IMR-90 (cell line): ENCODE measurements at regions not wholly inside any gene's neighbourhood (a gene's known extent, or its start where the extent isn't known, plus 50 kb on each side); places are given as distances from the start of the nearest gene placed in this dataset.

Experiments
- ATAC-seq: fragments of 200-7000 bp; cut with Tn5 transposase; 2 replicates; pipeline ENCODE4 v1.9.1; 2020; ENCODE audit warnings: low read depth, mild to moderate bottlenecking, moderate library complexity
- BruUV-seq: library from RNA; stranded (reverse); fragments of 400-500 nt; replicated peaks from 2 replicates; lab custom pipeline; 2021; lab: Mats Ljungman, UMichigan
- CTCF ChIA-PET: fragments of 300-600 bp; formaldehyde crosslinking; extraction: SDS; loops from one replicate; lab custom pipeline; 2021; ENCODE audit warnings: antibody characterized with exemption; lab: Yijun Ruan, JAX
- POLR2A ChIA-PET: fragments of 300-600 bp; sonication (Branson Sonifier 250); formaldehyde crosslinking; loops from one replicate; lab custom pipeline; 2022; ENCODE audit warnings: antibody characterized with exemption; ENCODE audit not compliant: unreplicated experiment; lab: Charles Lee
- DNase-seq: peaks from one replicate; pipeline ENCODE4 v3.0.0; 2013
- H2AFZ ChIP-seq: replicated peaks from 2 replicates; pipeline ENCODE3; 2013; ENCODE audit warnings: low read length, mild to moderate bottlenecking; ENCODE audit not compliant: poor library complexity
- H2AK5ac ChIP-seq: 2 replicates; pipeline ENCODE4 v1.6.1; 2013; ENCODE audit warnings: low read depth, low read length, inconsistent platforms
- H2AK9ac ChIP-seq: replicated peaks from 2 replicates; pipeline ENCODE3; 2013; ENCODE audit warnings: mild to moderate bottlenecking, low read depth, low read length, moderate library complexity; ENCODE audit not compliant: poor library complexity
- H2BK120ac ChIP-seq: 2 replicates; pipeline ENCODE4 v1.6.1; 2013; ENCODE audit warnings: low read depth, low read length, inconsistent platforms
- H2BK15ac ChIP-seq: 3 replicates; pipeline ENCODE4 v1.6.1; 2013; ENCODE audit warnings: low read depth, low read length, inconsistent platforms
- H2BK20ac ChIP-seq: 2 replicates; pipeline ENCODE4 v1.6.1; 2013; ENCODE audit warnings: low read depth, mild to moderate bottlenecking, inconsistent platforms, low read length, moderate library complexity
- H2BK5ac ChIP-seq: 2 replicates; pipeline ENCODE4 v1.6.1; 2013; ENCODE audit warnings: mild to moderate bottlenecking, low read depth, low read length, inconsistent platforms; ENCODE audit not compliant: poor library complexity, severe bottlenecking
- H3K14ac ChIP-seq: replicated peaks from 2 replicates; pipeline ENCODE4 v1.6.1; 2013; ENCODE audit warnings: low read depth, low read length, inconsistent platforms
- H3K18ac ChIP-seq: 2 replicates; pipeline ENCODE4 v1.6.1; 2013; ENCODE audit warnings: low read depth, low read length, control low read depth
- H3K23ac ChIP-seq: 2 replicates; pipeline ENCODE4 v1.6.1; 2013; ENCODE audit warnings: low read depth, low read length, inconsistent platforms
- H3K27ac ChIP-seq: 2 replicates; pipeline ENCODE4 v1.5.1; 2013; ENCODE audit warnings: mild to moderate bottlenecking, control low read depth, low read length; ENCODE audit not compliant: insufficient read depth
- H3K27me3 ChIP-seq: 2 replicates; pipeline ENCODE4 v1.6.1; 2013; ENCODE audit warnings: low read length; ENCODE audit not compliant: control insufficient read depth, insufficient read depth
- H3K36me3 ChIP-seq: 2 replicates; pipeline ENCODE4 v1.6.1; 2013; ENCODE audit warnings: low read length, mixed read lengths; ENCODE audit not compliant: control insufficient read depth, insufficient read depth
- H3K4ac ChIP-seq: 2 replicates; pipeline ENCODE4 v1.6.1; 2013; ENCODE audit warnings: low read depth, low read length, inconsistent platforms
- H3K4me1 ChIP-seq: 2 replicates; pipeline ENCODE4 v1.6.1; 2013; ENCODE audit warnings: low read length, mixed read lengths; ENCODE audit not compliant: control insufficient read depth, insufficient read depth
- H3K4me2 ChIP-seq: 2 replicates; pipeline ENCODE4 v1.6.1; 2013; ENCODE audit warnings: low read depth, mild to moderate bottlenecking, control low read depth, low read length, moderate library complexity
- H3K4me3 ChIP-seq: 2 replicates; pipeline ENCODE4 v1.5.1; 2013; ENCODE audit warnings: low read depth, mild to moderate bottlenecking, control low read depth, low read length, moderate library complexity; ENCODE audit not compliant: insufficient read depth
- H3K56ac ChIP-seq: 2 replicates; pipeline ENCODE4 v1.6.1; 2013; ENCODE audit warnings: low read length, inconsistent platforms; ENCODE audit not compliant: insufficient read depth; ENCODE audit errors: extremely low read depth
- H3K79me1 ChIP-seq, 2 experiments: 2 replicates each; pipeline ENCODE4 v1.6.1; 2013; ENCODE audit warnings: low read length in 2 of 2, inconsistent platforms in 1 of 2, low read depth in 1 of 2
- H3K9ac ChIP-seq: 2 replicates; pipeline ENCODE4 v1.6.1; 2013; ENCODE audit warnings: low read depth, low read length, control low read depth
- H3K9me1 ChIP-seq: 2 replicates; pipeline ENCODE4 v1.6.1; 2013; ENCODE audit warnings: low read length, inconsistent platforms; ENCODE audit not compliant: insufficient read depth
- H3K9me3 ChIP-seq: 2 replicates; pipeline ENCODE4 v1.6.1; 2013; ENCODE audit warnings: low read length; ENCODE audit not compliant: control insufficient read depth, insufficient read depth
- H4K20me1 ChIP-seq: 2 replicates; pipeline ENCODE4 v1.6.1; 2013; ENCODE audit warnings: low read length, inconsistent platforms; ENCODE audit not compliant: insufficient read depth
- H4K5ac ChIP-seq: 2 replicates; pipeline ENCODE4 v1.6.1; 2013; ENCODE audit warnings: mild to moderate bottlenecking, low read depth, low read length, control low read depth
- H4K8ac ChIP-seq, 2 experiments: 2 replicates each; pipeline ENCODE4 v1.6.1; 2013; ENCODE audit warnings: low read depth in 2 of 2, low read length in 2 of 2, control low read depth in 1 of 2, inconsistent platforms in 1 of 2
- H4K91ac ChIP-seq: 2 replicates; pipeline ENCODE4 v1.6.1; 2013; ENCODE audit warnings: low read depth, low read length, inconsistent platforms; ENCODE audit not compliant: insufficient read depth
- BHLHE40 ChIP-seq: fragments of 150-350 bp; IDR thresholded peaks from 2 replicates; pipeline ENCODE4 v1.6.1; 2016; ENCODE audit warnings: mild to moderate bottlenecking, low read depth, low read length
- CEBPB ChIP-seq: IDR thresholded peaks from 2 replicates; pipeline ENCODE4 v1.6.1; 2012; ENCODE audit warnings: low read depth, low read length, improper control_type of control experiment
- CHD1 ChIP-seq: IDR thresholded peaks from 2 replicates; pipeline ENCODE4 v1.6.1; 2012; ENCODE audit warnings: low read depth, low read length, improper control_type of control experiment
- FOS ChIP-seq: fragments of 150-350 bp; IDR thresholded peaks from 2 replicates; pipeline ENCODE4 v1.6.1; 2016; ENCODE audit warnings: low read depth, low read length
- MAFK ChIP-seq: IDR thresholded peaks from 2 replicates; pipeline ENCODE4 v1.6.1; 2012; ENCODE audit warnings: low read depth, low read length, improper control_type of control experiment
- MAZ ChIP-seq: IDR thresholded peaks from 2 replicates; pipeline ENCODE4 v1.6.1; 2012; ENCODE audit warnings: low read depth, mild to moderate bottlenecking, low read length, improper control_type of control experiment, moderate library complexity, borderline replicate concordance
- MXI1 ChIP-seq: IDR thresholded peaks from 2 replicates; pipeline ENCODE4 v1.6.1; 2012; ENCODE audit warnings: low read depth, mild to moderate bottlenecking, low read length, moderate library complexity, borderline replicate concordance
- NFE2L2 ChIP-seq: fragments of 150-350 bp; IDR thresholded peaks from 2 replicates; pipeline ENCODE4 v1.6.1; 2016; ENCODE audit warnings: low read depth, mild to moderate bottlenecking, low read length
- POLR2A ChIP-seq: IDR thresholded peaks from 2 replicates; pipeline ENCODE4 v1.6.1; 2012; ENCODE audit warnings: mild to moderate bottlenecking, low read depth, low read length
- RAD21 ChIP-seq: IDR thresholded peaks from 2 replicates; pipeline ENCODE4 v1.6.1; 2012; ENCODE audit warnings: low read length, improper control_type of control experiment
- RCOR1 ChIP-seq: IDR thresholded peaks from 2 replicates; pipeline ENCODE4 v1.6.1; 2012; ENCODE audit warnings: mild to moderate bottlenecking, low read length, improper control_type of control experiment; ENCODE audit not compliant: insufficient replicate concordance
- RFX5 ChIP-seq: IDR thresholded peaks from 2 replicates; pipeline ENCODE4 v1.8.0; 2012; ENCODE audit warnings: low read depth, mild to moderate bottlenecking, low read length, moderate library complexity
- SMC3 ChIP-seq: fragments of 150-350 bp; IDR thresholded peaks from 2 replicates; pipeline ENCODE4 v1.6.1; 2016; ENCODE audit warnings: low read depth, mild to moderate bottlenecking, antibody characterized with exemption, low read length, moderate library complexity
- WGBS, 2 experiments: methylation state at CpG; one replicate each; pipeline versions ENCODE4 v1.1.5 to v1.1.7; 2013; ENCODE audit warnings: missing lambda C conversion rate in 2 of 2; ENCODE audit not compliant: insufficient read length in 1 of 2; ENCODE audit errors: extremely low coverage in 2 of 2; 5-methylcytosine and 5-hydroxymethylcytosine counted together
- dilution Hi-C: fragments of 300-500 bp; cut with HindIII; formaldehyde crosslinking; loops from one replicate; pipeline ENCODE4 v1.14.3; 2018; ENCODE audit warnings: low sequenced_read_pairs; ENCODE audit not compliant: unreplicated experiment
- in situ Hi-C: fragments of 300-500 bp; cut with MboI; formaldehyde crosslinking; loops from 3 replicates; pipeline ENCODE4 v1.14.3; 2019; ENCODE audit warnings: low sequenced_read_pairs, inconsistent platforms, mixed read lengths
- intact Hi-C: fragments of 100-400 bp; cut with micrococcal nuclease; formaldehyde crosslinking; loops from 2 replicates; pipeline ENCODE4 v1.10.0; 2022
- TF ChIP-seq, protein P1 (sequence below): fragments of 150-350 bp; IDR thresholded peaks from 2 replicates; pipeline ENCODE4 v1.6.1; 2017; ENCODE audit warnings: mild to moderate bottlenecking, antibody characterized with exemption, low read length, low read depth
- TF ChIP-seq, protein P2 (sequence below): fragments of 150-350 bp; IDR thresholded peaks from 2 replicates; pipeline ENCODE4 v1.6.1; 2016; ENCODE audit warnings: low read depth, mild to moderate bottlenecking, low read length, moderate library complexity, borderline replicate concordance
- TF ChIP-seq, protein P3 (sequence below): conservative IDR thresholded peaks from 2 replicates; pipeline ENCODE4 v1.5.1; 2012; ENCODE audit warnings: mild to moderate bottlenecking, low read depth, low read length, improper control_type of control experiment

DNA sequence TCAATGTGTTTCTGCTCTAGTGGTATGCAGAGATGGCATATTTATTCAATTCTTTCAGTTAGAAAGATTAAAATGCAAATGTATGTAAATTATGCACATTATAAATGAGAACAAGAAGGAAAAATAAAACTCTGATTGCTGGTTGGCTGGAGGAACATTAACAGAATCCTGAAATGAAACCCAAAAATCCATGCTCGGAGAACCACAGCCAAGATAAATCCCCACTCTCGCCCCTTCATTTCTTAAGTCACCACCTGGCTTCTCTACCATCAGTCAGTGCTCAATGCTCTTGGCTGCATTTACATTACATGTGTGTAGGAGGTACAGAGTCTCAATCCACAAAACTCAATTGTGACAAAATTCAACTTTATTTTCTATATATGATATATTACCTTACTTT, 184.9 kb downstream of the TRIM36 start:
- Histone ChIP-seq H2AK5ac (no peak overlapping the region), H2BK5ac (no peak overlapping the region), H3K79me1 (no peaks in the 10 kb centered on the region), H3K9ac (no peak overlapping the region), H3K23ac (no peak overlapping the region), H4K5ac (no peak overlapping the region), H3K36me3 (no peaks in the 10 kb centered on the region), H3K9me1 (no peaks in the 10 kb centered on the region), H3K56ac (no peak overlapping the region), H2BK20ac (no peak overlapping the region), H2BK120ac (no peak overlapping the region), H3K4me3 (no peak overlapping the region), H2AFZ (no peak overlapping the region), H3K18ac (no peak overlapping the region), H3K9me3 (peaks cover 7% of the 10 kb centered on the region), H3K4me2 (no peak overlapping the region), H2BK15ac (no peak overlapping the region), H4K20me1 (no peaks in the 10 kb centered on the region), H3K27ac (no peak overlapping the region), H3K4me1 (no peaks in the 10 kb centered on the region), H4K8ac (no peak overlapping the region), H2AK9ac (no peak overlapping the region), H4K91ac (no peak overlapping the region), H3K27me3 (no peaks in the 10 kb centered on the region), H3K4ac (no peak overlapping the region), H3K14ac (no peak overlapping the region)
- in situ Hi-C loops (no loop called here), dilution Hi-C loops (no loop called here), intact Hi-C loops (no loop called here)
- POLR2A ChIA-PET: no interaction called here
- WGBS, 2 experiments: no CpG with 5 or more reads among the region's 2 CpGs
- no peak for DNase-seq
- CTCF ChIA-PET: no interaction called here
- no peak for ATAC-seq
- TF ChIP-seq, protein P1, sequence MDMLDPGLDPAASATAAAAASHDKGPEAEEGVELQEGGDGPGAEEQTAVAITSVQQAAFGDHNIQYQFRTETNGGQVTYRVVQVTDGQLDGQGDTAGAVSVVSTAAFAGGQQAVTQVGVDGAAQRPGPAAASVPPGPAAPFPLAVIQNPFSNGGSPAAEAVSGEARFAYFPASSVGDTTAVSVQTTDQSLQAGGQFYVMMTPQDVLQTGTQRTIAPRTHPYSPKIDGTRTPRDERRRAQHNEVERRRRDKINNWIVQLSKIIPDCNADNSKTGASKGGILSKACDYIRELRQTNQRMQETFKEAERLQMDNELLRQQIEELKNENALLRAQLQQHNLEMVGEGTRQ: no peak
- TF ChIP-seq CEBPB (no peak), POLR2A (no peak), MAZ (no peak), SMC3 (no peak), RCOR1 (no peak), BHLHE40 (no peak), CHD1 (no peak), NFE2L2 (no peak), MAFK (no peak), RFX5 (no peak), RAD21 (no peak), FOS (no peak), MXI1 (no peak)
- TF ChIP-seq, protein P2, sequence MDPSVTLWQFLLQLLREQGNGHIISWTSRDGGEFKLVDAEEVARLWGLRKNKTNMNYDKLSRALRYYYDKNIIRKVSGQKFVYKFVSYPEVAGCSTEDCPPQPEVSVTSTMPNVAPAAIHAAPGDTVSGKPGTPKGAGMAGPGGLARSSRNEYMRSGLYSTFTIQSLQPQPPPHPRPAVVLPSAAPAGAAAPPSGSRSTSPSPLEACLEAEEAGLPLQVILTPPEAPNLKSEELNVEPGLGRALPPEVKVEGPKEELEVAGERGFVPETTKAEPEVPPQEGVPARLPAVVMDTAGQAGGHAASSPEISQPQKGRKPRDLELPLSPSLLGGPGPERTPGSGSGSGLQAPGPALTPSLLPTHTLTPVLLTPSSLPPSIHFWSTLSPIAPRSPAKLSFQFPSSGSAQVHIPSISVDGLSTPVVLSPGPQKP: no peak
- TF ChIP-seq, protein P3, sequence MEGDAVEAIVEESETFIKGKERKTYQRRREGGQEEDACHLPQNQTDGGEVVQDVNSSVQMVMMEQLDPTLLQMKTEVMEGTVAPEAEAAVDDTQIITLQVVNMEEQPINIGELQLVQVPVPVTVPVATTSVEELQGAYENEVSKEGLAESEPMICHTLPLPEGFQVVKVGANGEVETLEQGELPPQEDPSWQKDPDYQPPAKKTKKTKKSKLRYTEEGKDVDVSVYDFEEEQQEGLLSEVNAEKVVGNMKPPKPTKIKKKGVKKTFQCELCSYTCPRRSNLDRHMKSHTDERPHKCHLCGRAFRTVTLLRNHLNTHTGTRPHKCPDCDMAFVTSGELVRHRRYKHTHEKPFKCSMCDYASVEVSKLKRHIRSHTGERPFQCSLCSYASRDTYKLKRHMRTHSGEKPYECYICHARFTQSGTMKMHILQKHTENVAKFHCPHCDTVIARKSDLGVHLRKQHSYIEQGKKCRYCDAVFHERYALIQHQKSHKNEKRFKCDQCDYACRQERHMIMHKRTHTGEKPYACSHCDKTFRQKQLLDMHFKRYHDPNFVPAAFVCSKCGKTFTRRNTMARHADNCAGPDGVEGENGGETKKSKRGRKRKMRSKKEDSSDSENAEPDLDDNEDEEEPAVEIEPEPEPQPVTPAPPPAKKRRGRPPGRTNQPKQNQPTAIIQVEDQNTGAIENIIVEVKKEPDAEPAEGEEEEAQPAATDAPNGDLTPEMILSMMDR: no peak
- no TSS peak for BruUV-seq
